Mesenteric fat pad (tissue), 1 donor: ENCODE measurements at regions not wholly inside any gene's neighbourhood (a gene's known extent, or its start where the extent isn't known, plus 50 kb on each side); places are given as distances from the start of the nearest gene placed in this dataset. TPM values are rescaled to one million over a fixed set of nuclear protein-coding genes. Genes with fewer than 3 reads are reported as not detected.

Experiments used
- DNase-seq: peaks from one replicate; pipeline ENCODE4 v3.0.0-alpha.2; 2020; ENCODE audit warnings: low spot score
- microRNA-seq: library from miRNA; unstranded; fragments of <30 nt; microRNA quantifications from one replicate; pipeline ENCODE4 v1.2.0, GENCODE V29; 2020; ENCODE audit warnings: borderline number of aligned reads
- donor health status: DM: yes; HTN: yes; CAD: no.

DNA sequence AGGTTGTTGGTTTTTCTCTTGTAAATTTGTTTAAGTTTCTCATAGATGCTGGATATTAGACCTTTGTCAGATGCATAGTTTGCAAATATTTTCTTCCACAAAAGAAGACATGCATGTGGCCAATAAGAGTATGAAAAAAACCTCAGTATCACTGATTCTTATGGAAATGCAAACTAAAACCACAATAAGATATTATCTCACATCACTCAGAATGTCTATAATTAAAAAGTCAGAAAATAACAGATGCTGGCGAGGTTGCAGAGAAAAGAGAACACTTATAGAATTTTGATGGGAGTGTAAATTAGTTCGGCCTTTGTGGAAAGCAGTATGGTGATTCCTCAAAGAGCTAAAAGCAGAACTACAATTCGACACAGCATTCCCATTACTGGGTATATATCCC is 1355.6 kb downstream of the FAM133A start:
- no peak for DNase-seq

GRCh38 chrX:95040104-95040503 is 1366.1 kb downstream of the FAM133A start:
- no peak for DNase-seq

GRCh38 chrX:95044331-95044730 is 1370.3 kb downstream of the FAM133A start:
- DNase-seq: no peak

- DNase-seq: no peak
Observed at GRCh38 chrX:95055991-95056390, 1382.0 kb downstream of the FAM133A start.

DNA sequence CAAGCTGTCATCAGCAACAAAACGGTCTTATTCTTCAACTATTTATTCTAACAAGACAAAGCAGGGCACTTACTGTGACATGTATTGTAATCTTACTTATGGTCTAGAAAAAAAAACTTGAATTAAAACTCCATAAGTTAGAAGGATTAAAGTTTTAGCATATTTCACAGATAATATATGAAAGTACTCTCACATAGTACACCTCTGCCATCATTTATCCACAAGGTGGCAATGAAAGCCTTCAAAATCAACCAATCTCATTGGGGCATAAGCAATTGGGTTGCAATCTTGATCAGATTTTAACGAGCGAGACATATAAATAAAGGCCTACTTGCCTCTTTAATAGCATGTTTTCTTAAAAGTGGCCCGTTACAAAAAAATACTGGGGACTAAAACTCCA is 1382.9 kb downstream of the FAM133A start:
- DNase-seq: no peak

- no peak for DNase-seq
Observed at GRCh38 chrX:95057341-95057740, 1383.3 kb downstream of the FAM133A start.

DNA sequence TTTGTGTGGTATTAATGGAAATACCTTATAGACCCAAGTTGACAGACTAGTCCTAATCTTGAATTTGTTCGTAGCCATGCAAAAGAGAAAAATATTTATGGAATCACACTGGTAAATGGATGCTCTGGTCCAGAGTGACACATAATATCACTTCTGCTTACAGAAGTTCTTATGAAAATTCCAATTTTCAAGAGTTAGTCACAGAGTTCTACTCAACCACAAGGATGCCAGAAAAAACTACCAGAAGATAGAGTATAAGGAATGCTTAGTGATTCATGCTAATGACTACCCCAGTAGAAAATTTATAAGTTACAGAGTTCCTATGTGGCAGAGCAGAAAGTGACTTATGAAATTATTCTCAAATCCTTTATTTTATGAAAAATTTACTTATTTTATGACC is 1384.8 kb downstream of the FAM133A start:
- no peak for DNase-seq

DNA sequence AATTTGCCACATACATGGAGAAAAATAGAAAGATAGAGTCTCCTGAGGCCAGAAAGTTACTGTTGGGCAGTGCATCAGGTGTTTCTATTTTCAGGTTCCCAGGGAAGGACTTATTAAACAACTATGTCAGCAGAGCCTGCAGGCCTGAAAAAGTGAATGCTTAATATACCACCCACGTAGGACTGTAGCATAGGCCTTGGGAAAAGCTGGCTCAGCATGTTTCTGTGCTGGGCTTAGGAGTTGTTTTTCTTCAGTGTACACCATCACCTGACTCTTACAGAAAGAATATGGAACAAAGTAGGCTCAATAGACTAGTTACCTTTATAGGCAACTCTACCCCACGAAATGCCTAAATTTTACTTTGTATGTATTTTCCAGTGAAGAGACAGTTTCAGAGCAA is 1385.9 kb downstream of the FAM133A start:
- no peak for DNase-seq

- no peak for DNase-seq
Observed at GRCh38 chrX:95063554-95063953, 1389.5 kb downstream of the FAM133A start.

DNA sequence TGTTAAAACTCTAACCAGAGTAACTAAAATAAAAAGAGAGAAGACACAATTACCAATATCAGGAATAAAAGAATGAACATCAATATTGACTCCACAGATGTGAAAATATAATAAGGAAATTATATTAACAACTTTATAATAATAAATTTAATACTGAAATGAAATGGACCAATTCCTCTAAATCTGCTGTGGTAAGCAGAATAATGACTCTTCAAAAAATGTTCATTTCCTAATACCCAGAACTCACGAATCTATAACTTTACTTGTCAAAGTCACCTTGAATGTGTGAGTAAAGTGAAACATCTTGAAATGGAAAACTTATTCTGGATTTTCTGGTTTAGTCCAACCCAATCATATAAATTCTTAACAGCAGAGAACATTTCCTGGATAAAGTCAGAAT is 1391.1 kb downstream of the FAM133A start:
- no peak for DNase-seq

- no peak for DNase-seq
Observed at GRCh38 chrX:95071052-95071451, 1397.0 kb downstream of the FAM133A start.

DNA sequence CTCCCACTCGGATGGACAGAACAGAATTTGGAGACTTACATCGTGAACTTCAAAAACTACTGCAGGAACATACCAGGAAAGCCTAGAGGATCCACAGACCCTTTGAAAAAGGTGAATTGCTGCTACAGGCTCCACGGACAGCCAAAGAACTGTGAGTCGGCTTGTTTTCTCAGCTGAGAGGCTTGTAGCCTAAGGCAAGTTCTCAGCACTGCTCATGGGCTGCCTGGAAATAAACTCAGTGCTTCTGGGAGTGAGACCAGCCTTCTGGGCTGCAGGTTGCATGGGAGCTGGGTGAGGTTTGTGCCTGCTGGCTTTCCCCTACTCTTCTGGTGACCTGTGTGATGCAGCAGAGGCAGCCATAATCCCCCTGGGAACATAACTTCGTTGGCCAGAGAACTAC is 1397.6 kb downstream of the FAM133A start:
- no peak for DNase-seq

DNA sequence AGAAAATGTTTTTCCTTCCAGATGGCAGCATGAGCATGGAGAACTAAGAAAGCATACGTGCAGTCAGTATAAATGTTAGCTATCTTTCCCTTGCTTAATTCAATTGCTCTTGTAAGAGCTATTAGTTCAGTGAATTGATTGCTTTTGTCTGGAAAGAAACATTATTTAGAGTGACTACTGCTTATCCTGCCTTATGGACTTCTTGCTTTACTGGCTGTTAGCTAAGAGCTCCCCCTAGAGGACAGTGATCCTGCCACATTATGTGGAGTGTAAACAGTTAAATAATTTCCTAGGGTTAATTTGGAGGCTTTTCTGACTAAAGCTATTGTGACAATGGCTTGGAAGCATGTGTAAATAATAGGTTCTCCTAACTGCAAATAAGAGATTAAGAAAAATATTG is 1402.4 kb downstream of the FAM133A start:
- DNase-seq: no peak

DNA sequence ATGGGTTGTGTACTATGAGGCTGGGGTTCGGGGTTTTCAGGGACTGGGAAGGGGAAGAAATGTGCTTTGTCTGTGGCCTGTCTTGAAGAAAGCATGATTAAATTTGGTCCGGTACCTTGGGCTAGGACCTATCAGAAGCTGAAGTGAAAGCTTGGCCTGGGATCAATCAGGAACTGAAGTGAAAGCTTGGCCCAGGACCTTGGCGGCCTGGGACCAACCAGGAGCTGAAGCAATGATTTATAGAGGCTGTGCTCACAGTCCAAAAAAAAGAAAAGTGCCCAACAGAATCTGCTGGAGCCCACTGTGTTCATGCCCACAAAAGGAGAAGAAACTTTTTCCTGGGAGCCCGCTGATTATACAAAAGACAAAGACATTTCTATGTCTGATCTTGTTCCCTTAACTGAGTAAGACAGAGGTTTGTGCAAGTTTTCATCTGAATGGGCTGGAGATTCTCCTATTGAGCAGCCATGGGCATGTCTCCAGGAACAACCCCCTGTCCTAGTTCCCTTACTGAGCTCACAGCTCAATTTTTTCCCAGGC is 1427.9 kb downstream of the FAM133A start:
- no peak for DNase-seq

GRCh38 chrX:95117556-95117955 is 1443.5 kb downstream of the FAM133A start:
- DNase-seq: no peak

DNA sequence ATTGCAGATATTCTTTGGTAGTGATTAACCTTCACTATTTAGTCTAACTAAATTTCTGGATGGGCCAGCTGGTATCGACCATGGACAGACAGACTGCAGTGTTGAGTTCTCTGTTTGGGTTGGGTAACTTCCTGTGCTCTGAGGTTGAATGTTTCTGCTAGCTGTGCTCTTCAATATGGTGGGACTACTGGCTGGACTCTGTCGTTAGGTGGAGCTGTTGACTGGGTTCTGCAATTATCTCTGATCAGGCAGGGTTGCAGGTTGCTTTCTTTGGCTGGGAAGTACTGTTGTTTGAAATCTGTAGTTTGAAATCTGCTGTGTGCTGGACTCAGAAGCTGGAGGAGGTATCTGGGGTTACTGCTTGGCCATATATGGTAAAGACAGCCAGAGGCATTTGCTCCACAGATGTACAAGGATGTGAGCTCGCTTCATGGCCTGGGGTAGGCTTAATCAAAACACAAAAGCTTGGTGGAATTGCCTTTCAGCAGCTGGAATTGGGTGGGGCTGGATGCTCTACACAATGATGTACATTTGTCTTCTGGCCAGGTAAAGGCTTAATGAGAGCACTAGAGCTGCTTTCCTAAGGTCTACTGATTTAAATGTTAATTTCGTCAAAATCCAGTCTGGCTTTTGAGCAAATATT is 1472.0 kb downstream of the FAM133A start:
- no peak for DNase-seq

DNA sequence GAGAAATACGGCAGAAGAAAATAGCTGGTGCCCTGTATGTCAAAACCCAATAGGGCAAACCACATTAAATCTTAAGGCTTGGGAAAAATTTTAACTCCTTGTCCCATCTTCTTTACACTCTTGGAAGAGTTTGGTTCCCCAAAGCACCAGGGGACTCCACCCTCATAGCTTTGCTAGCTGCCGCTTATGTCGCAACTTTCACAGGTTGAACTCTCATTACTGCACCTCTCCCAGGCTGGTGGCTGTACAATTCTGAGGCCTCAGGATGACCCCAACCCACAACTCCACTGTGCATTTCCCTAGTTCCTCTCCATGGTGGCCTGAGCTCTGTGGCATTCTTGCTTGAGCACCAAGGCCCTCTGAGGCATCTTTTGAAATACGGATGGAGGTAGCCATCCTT is 1478.8 kb downstream of the FAM133A start:
- DNase-seq: no peak

- peak; percentile 57 for DNase-seq
Observed at GRCh38 chrX:95156566-95156965, 1482.6 kb downstream of the FAM133A start.

Small RNA genes lying in the stretch of these regions (microRNA-seq; reads per million reads assigned to microRNA genes)
- gene MIR548M: not detected
